GM18517 (cell line): ENCODE measurements at regions not wholly inside any gene's neighbourhood (a gene's known extent, or its start where the extent isn't known, plus 50 kb on each side); places are given as distances from the start of the nearest gene placed in this dataset.
"Not testable (repeated sequence)": the region's sequence is repeated elsewhere in the genome, so short reads cannot be mapped to it uniquely, and the experiment has no call there.

ENCODE experiments used
- ATAC-seq: cut with Tn5 transposase; IDR thresholded peaks from one replicate; pipeline ENCODE4 v1.9.1; 2021; ENCODE audit warnings: mild to moderate bottlenecking, moderate library complexity; ENCODE audit not compliant: unreplicated experiment

- ATAC-seq = no peak
These were observed 137.5 kb upstream of the SPRED1 start for GRCh38 chr15:38115121-38115520.

- ATAC-seq = no peak
These were observed 134.9 kb upstream of the SPRED1 start for GRCh38 chr15:38117781-38118180.

GRCh38 chr15:38119865-38120264 lies 132.8 kb upstream of the SPRED1 start:
- ATAC-seq = not testable (repeated sequence)

- ATAC-seq = no peak
These were observed 125.3 kb upstream of the SPRED1 start for GRCh38 chr15:38127306-38127771.

- no peak for ATAC-seq
These were observed 124.3 kb upstream of the SPRED1 start for GRCh38 chr15:38128341-38128781.

GRCh38 chr15:38128921-38129320 lies 123.7 kb upstream of the SPRED1 start:
- ATAC-seq = no peak

- ATAC-seq = peak; percentile 65
These were observed 123.0 kb upstream of the SPRED1 start for GRCh38 chr15:38129531-38130204.

GRCh38 chr15:38130205-38130567 lies 122.5 kb upstream of the SPRED1 start:
- peak; percentile 36 for ATAC-seq

GRCh38 chr15:38130740-38131498 lies 121.7 kb upstream of the SPRED1 start:
- no peak for ATAC-seq

GRCh38 chr15:38134252-38134651 lies 118.4 kb upstream of the SPRED1 start:
- ATAC-seq = no peak

- not testable (repeated sequence) for ATAC-seq
These were observed 110.4 kb upstream of the SPRED1 start for GRCh38 chr15:38142195-38142594.

- no peak for ATAC-seq
These were observed 107.7 kb upstream of the SPRED1 start for GRCh38 chr15:38144921-38145320.

- no peak for ATAC-seq
These were observed 107.0 kb upstream of the SPRED1 start for GRCh38 chr15:38145651-38146111.

GRCh38 chr15:38147246-38147645 lies 105.4 kb upstream of the SPRED1 start:
- no peak for ATAC-seq

- ATAC-seq = no peak
These were observed 104.2 kb upstream of the SPRED1 start for GRCh38 chr15:38148471-38148870.

- no peak for ATAC-seq
These were observed 103.3 kb upstream of the SPRED1 start for GRCh38 chr15:38149315-38149714.

- ATAC-seq = no peak
These were observed 102.5 kb upstream of the SPRED1 start for GRCh38 chr15:38150148-38150547.

- ATAC-seq = no peak
These were observed 101.8 kb upstream of the SPRED1 start for GRCh38 chr15:38150794-38151193.

GRCh38 chr15:38153781-38154180 lies 98.9 kb upstream of the SPRED1 start:
- no peak for ATAC-seq

GRCh38 chr15:38154255-38154654 lies 98.4 kb upstream of the SPRED1 start:
- ATAC-seq = no peak

GRCh38 chr15:38154837-38155236 lies 97.8 kb upstream of the SPRED1 start:
- no peak for ATAC-seq

GRCh38 chr15:38163658-38164057 lies 89.0 kb upstream of the SPRED1 start:
- ATAC-seq = no peak
